ENCODE measurements at regions not wholly inside any gene's neighbourhood (a gene's known extent, or its start where the extent isn't known, plus 50 kb on each side); places are given as distances from the start of the nearest gene placed in this dataset.

DNA sequence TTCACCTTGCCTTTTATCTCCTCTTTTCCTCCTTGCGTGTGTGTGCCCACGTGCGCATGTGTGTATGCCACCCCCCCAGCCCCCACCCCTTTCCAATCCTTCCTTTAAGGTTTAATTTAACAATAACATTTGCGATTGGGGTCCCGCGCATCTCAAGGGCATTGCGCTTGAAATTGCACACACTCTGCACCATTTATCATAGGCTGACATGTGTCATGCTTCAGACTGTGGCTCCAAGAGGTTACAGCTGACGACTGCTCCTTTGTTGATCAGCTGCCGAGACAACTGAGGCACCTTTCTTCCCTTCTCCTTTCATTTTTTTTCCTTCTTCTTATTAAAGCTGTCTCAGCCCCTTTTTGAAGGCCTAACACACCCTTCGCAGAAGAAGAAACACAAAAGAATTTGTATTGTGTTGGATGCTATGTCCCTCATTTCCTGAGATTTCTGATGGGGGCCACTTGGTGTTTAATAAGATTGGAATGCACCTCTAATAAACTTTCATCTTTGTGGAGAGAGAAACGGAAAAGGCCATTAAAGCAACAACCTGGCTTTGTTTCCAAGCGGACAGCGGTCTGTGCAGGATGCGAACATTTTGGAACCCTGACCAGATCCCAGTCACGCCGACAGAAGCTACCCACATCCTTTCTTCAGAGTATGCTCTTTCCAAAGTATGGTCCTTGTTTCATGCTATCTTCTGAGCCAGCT is 470.1 kb downstream of the MCTP2 start:
- TF ChIP-seq, protein P1, sequence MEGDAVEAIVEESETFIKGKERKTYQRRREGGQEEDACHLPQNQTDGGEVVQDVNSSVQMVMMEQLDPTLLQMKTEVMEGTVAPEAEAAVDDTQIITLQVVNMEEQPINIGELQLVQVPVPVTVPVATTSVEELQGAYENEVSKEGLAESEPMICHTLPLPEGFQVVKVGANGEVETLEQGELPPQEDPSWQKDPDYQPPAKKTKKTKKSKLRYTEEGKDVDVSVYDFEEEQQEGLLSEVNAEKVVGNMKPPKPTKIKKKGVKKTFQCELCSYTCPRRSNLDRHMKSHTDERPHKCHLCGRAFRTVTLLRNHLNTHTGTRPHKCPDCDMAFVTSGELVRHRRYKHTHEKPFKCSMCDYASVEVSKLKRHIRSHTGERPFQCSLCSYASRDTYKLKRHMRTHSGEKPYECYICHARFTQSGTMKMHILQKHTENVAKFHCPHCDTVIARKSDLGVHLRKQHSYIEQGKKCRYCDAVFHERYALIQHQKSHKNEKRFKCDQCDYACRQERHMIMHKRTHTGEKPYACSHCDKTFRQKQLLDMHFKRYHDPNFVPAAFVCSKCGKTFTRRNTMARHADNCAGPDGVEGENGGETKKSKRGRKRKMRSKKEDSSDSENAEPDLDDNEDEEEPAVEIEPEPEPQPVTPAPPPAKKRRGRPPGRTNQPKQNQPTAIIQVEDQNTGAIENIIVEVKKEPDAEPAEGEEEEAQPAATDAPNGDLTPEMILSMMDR (optimal IDR thresholded peaks at IDR 0.05 in 1 of 3, IDR thresholded peaks at IDR 0.05 in 1 of 3, conservative IDR thresholded peaks at IDR 0.05 in 1 of 3; ENCODE audit: extremely low read depth in 1 of 3, insufficient read depth in 2 of 3, low read length in 3 of 3), result no peak
- TF ChIP-seq EZH2 (IDR thresholded peaks at IDR 0.05; ENCODE audit: low read length), result no peak

All from keratinocyte (primary cell).